HEK293 (cell line): ENCODE measurements at regions not wholly inside any gene's neighbourhood (a gene's known extent, or its start where the extent isn't known, plus 50 kb on each side); places are given as distances from the start of the nearest gene placed in this dataset.

ENCODE experiments used
- CTCF ChIA-PET: fragments of 350-600 bp; formaldehyde crosslinking; extraction: SDS; loops from one replicate; lab custom pipeline; 2021; ENCODE audit warnings: antibody characterized with exemption; lab: Yijun Ruan, JAX
- POLR2A ChIA-PET: fragments of 300-600 bp; formaldehyde crosslinking; extraction: SDS; loops from one replicate; lab custom pipeline; 2020; ENCODE audit warnings: antibody characterized with exemption, inconsistent platforms; lab: Yijun Ruan, JAX
- H3K27ac ChIP-seq: fragments of 200-500 bp; sonication (Bioruptor generic); 2 replicates; pipeline ENCODE4 v1.5.1; 2014; ENCODE audit warnings: low read depth, low read length, control low read depth, inconsistent platforms; ENCODE audit errors: extremely low read depth
- H3K36me3 ChIP-seq, 2 experiments: fragments of 200-500 bp in 1 of 2; sonication (Bioruptor generic) in 1 of 2; 1 replicate in 1 of 2; 2 replicates in 1 of 2; pipeline ENCODE4 v1.5.1; 2014 to 2017; ENCODE audit warnings: inconsistent platforms in 2 of 2, low read length in 2 of 2; ENCODE audit not compliant: control insufficient read depth in 2 of 2, insufficient read depth in 1 of 2
- H3K4me1 ChIP-seq: fragments of 200-500 bp; sonication (Bioruptor generic); 2 replicates; pipeline ENCODE4 v1.5.1; 2014; ENCODE audit warnings: mild to moderate bottlenecking, low read length, inconsistent platforms; ENCODE audit not compliant: control insufficient read depth, insufficient read depth
- H3K4me3 ChIP-seq: 2 replicates; pipeline ENCODE4 v1.5.1; 2011; ENCODE audit warnings: low read depth, mild to moderate bottlenecking, control low read depth, low read length, moderate library complexity
- H3K9me3 ChIP-seq: fragments of 200-500 bp; sonication (Bioruptor generic); 2 replicates; pipeline ENCODE4 v1.5.1; 2014; ENCODE audit warnings: low read depth, low read length, inconsistent platforms; ENCODE audit not compliant: control insufficient read depth, insufficient read depth
- GLIS2 ChIP-seq: fragments of 450-650 bp; formaldehyde crosslinking; IDR thresholded peaks from 2 replicates; pipeline ENCODE4 v1.5.1; 2016; ENCODE audit warnings: missing biosample characterization, missing genetic modification characterization
- KLF17 ChIP-seq: fragments of 450-650 bp; formaldehyde crosslinking; IDR thresholded peaks from 2 replicates; pipeline ENCODE4 v1.5.1; 2016; ENCODE audit warnings: missing biosample characterization, missing genetic modification characterization
- KLF8 ChIP-seq: fragments of 450-650 bp; formaldehyde crosslinking; IDR thresholded peaks from 2 replicates; pipeline ENCODE4 v1.5.1; 2016; ENCODE audit warnings: missing biosample characterization, missing genetic modification characterization
- OSR2 ChIP-seq: fragments of 450-650 bp; formaldehyde crosslinking; IDR thresholded peaks from 2 replicates; pipeline ENCODE4 v1.5.1; 2016; ENCODE audit warnings: missing biosample characterization, missing genetic modification characterization
- RBAK ChIP-seq: fragments of 450-650 bp; formaldehyde crosslinking; IDR thresholded peaks from 2 replicates; pipeline ENCODE4 v1.5.1; 2016; ENCODE audit warnings: missing biosample characterization, missing genetic modification characterization
- SCRT1 ChIP-seq: fragments of 450-650 bp; formaldehyde crosslinking; IDR thresholded peaks from 2 replicates; pipeline ENCODE4 v1.5.1; 2016; ENCODE audit warnings: missing biosample characterization, missing genetic modification characterization, borderline replicate concordance
- TCF7L2 ChIP-seq: IDR thresholded peaks from 2 replicates; pipeline ENCODE4 v1.6.1; 2011; ENCODE audit warnings: low read depth, mild to moderate bottlenecking, inconsistent platforms, low read length, moderate library complexity, borderline replicate concordance
- ZBTB20 ChIP-seq: fragments of 450-650 bp; formaldehyde crosslinking; IDR thresholded peaks from 2 replicates; pipeline ENCODE4 v1.5.1; 2016; ENCODE audit warnings: missing biosample characterization, missing genetic modification characterization
- ZBTB48 ChIP-seq: fragments of 450-650 bp; formaldehyde crosslinking; IDR thresholded peaks from 2 replicates; pipeline ENCODE4 v1.5.1; 2016; ENCODE audit warnings: missing biosample characterization, missing genetic modification characterization
- ZNF155 ChIP-seq: fragments of 450-650 bp; formaldehyde crosslinking; IDR thresholded peaks from 2 replicates; pipeline ENCODE4 v1.5.1; 2016; ENCODE audit warnings: missing biosample characterization, missing genetic modification characterization
- ZNF157 ChIP-seq: fragments of 450-650 bp; formaldehyde crosslinking; IDR thresholded peaks from 2 replicates; pipeline ENCODE4 v1.5.1; 2016; ENCODE audit warnings: missing biosample characterization, missing genetic modification characterization
- ZNF175 ChIP-seq: fragments of 450-650 bp; formaldehyde crosslinking; IDR thresholded peaks from 2 replicates; pipeline ENCODE4 v1.5.1; 2016; ENCODE audit warnings: missing biosample characterization, missing genetic modification characterization
- ZNF19 ChIP-seq: fragments of 450-650 bp; formaldehyde crosslinking; IDR thresholded peaks from 2 replicates; pipeline ENCODE4; 2016; ENCODE audit warnings: missing biosample characterization, missing genetic modification characterization, low read depth
- ZNF23 ChIP-seq: fragments of 450-650 bp; formaldehyde crosslinking; IDR thresholded peaks from 2 replicates; pipeline ENCODE4 v1.5.1; 2016; ENCODE audit warnings: missing biosample characterization, missing genetic modification characterization, borderline replicate concordance
- ZNF362 ChIP-seq: fragments of 450-650 bp; formaldehyde crosslinking; IDR thresholded peaks from 2 replicates; pipeline ENCODE4 v1.5.1; 2016; ENCODE audit warnings: missing biosample characterization, missing genetic modification characterization
- ZNF394 ChIP-seq: fragments of 450-650 bp; formaldehyde crosslinking; IDR thresholded peaks from 2 replicates; pipeline ENCODE4 v1.5.1; 2016; ENCODE audit warnings: missing biosample characterization, missing genetic modification characterization, mild to moderate bottlenecking, moderate library complexity, borderline replicate concordance
- ZNF548 ChIP-seq: fragments of 450-650 bp; formaldehyde crosslinking; IDR thresholded peaks from 2 replicates; pipeline ENCODE4 v1.5.1; 2016; ENCODE audit warnings: missing biosample characterization, missing genetic modification characterization
- ZNF747 ChIP-seq: fragments of 450-650 bp; formaldehyde crosslinking; IDR thresholded peaks from 2 replicates; pipeline ENCODE4 v1.5.1; 2016; ENCODE audit warnings: missing biosample characterization, missing genetic modification characterization
- ZXDB ChIP-seq: fragments of 450-650 bp; formaldehyde crosslinking; IDR thresholded peaks from 2 replicates; pipeline ENCODE4 v1.5.1; 2016; ENCODE audit warnings: missing biosample characterization, missing genetic modification characterization
- TF ChIP-seq, protein P1 (sequence below): fragments of 450-650 bp; IDR thresholded peaks from 2 replicates; pipeline ENCODE4 v1.5.1; 2018; ENCODE audit warnings: missing biosample characterization, mild to moderate bottlenecking, missing genetic modification characterization
- TF ChIP-seq, protein P2 (sequence below): fragments of 450-650 bp; formaldehyde crosslinking; IDR thresholded peaks from 2 replicates; pipeline ENCODE4 v1.5.1; 2016; ENCODE audit warnings: missing biosample characterization, missing genetic modification characterization
- TF ChIP-seq, protein P3 (sequence below): fragments of 450-650 bp; formaldehyde crosslinking; IDR thresholded peaks from 2 replicates; pipeline ENCODE4 v1.5.1; 2016; ENCODE audit warnings: missing biosample characterization, missing genetic modification characterization
- TF ChIP-seq, protein P4 (sequence below): fragments of 450-650 bp; formaldehyde crosslinking; IDR thresholded peaks from 2 replicates; pipeline ENCODE4 v1.5.1; 2016; ENCODE audit warnings: missing biosample characterization, missing genetic modification characterization, low read depth

- no peak for TF ChIP-seq KLF8 (tag by site-specific recombination)
- TF ChIP-seq ZBTB48 (tag by site-specific recombination), result no peak
- TF ChIP-seq, protein P1, sequence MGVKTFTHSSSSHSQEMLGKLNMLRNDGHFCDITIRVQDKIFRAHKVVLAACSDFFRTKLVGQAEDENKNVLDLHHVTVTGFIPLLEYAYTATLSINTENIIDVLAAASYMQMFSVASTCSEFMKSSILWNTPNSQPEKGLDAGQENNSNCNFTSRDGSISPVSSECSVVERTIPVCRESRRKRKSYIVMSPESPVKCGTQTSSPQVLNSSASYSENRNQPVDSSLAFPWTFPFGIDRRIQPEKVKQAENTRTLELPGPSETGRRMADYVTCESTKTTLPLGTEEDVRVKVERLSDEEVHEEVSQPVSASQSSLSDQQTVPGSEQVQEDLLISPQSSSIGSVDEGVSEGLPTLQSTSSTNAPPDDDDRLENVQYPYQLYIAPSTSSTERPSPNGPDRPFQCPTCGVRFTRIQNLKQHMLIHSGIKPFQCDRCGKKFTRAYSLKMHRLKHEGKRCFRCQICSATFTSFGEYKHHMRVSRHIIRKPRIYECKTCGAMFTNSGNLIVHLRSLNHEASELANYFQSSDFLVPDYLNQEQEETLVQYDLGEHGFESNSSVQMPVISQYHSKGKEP (tag by site-specific recombination), result no peak
- no peak for TF ChIP-seq ZNF155 (tag by site-specific recombination)
- TF ChIP-seq OSR2, result no peak
- no peak for TF ChIP-seq ZNF747
- TF ChIP-seq TCF7L2, result no peak
These were observed 105.0 kb upstream of the NPY start (continued) for GRCh38 chr7:24178811-24179570.

- no peaks in the 10 kb centered on the region for H3K36me3 ChIP-seq
- ChIA-PET CTCF (interaction anchor here (0.6 to 0.7 kb wide), 2 partner anchors 73 to 475 kb away, joined by 3 read pairs; no protein-coding TSS in a partner anchor), POLR2A (no interaction called here)
- no peak overlapping the region for H3K27ac ChIP-seq
- H3K9me3 ChIP-seq, result no peaks in the 10 kb centered on the region
- H3K4me3 ChIP-seq, result no peak overlapping the region
- H3K4me1 ChIP-seq, result no peaks in the 10 kb centered on the region
- no peak for TF ChIP-seq ZNF394 (tag by site-specific recombination)
- TF ChIP-seq GLIS2 (tag by site-specific recombination), result no peak
- TF ChIP-seq RBAK, result no peak
- no peak for TF ChIP-seq KLF8 (tag by site-specific recombination)
- no peak for TF ChIP-seq ZNF548
- no peak for TF ChIP-seq ZNF362 (tag by site-specific recombination)
- TF ChIP-seq ZNF175 (tag by site-specific recombination), result no peak
- TF ChIP-seq, protein P2, sequence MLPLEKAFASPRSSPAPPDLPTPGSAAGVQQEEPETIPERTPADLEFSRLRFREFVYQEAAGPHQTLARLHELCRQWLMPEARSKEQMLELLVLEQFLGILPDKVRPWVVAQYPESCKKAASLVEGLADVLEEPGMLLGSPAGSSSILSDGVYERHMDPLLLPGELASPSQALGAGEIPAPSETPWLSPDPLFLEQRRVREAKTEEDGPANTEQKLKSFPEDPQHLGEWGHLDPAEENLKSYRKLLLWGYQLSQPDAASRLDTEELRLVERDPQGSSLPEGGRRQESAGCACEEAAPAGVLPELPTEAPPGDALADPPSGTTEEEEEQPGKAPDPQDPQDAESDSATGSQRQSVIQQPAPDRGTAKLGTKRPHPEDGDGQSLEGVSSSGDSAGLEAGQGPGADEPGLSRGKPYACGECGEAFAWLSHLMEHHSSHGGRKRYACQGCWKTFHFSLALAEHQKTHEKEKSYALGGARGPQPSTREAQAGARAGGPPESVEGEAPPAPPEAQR, result no peak
- TF ChIP-seq ZNF23, result no peak
- TF ChIP-seq ZNF157 (tag by site-specific recombination), result no peak
- TF ChIP-seq ZXDB (tag by site-specific recombination), result no peak
- TF ChIP-seq, protein P3, sequence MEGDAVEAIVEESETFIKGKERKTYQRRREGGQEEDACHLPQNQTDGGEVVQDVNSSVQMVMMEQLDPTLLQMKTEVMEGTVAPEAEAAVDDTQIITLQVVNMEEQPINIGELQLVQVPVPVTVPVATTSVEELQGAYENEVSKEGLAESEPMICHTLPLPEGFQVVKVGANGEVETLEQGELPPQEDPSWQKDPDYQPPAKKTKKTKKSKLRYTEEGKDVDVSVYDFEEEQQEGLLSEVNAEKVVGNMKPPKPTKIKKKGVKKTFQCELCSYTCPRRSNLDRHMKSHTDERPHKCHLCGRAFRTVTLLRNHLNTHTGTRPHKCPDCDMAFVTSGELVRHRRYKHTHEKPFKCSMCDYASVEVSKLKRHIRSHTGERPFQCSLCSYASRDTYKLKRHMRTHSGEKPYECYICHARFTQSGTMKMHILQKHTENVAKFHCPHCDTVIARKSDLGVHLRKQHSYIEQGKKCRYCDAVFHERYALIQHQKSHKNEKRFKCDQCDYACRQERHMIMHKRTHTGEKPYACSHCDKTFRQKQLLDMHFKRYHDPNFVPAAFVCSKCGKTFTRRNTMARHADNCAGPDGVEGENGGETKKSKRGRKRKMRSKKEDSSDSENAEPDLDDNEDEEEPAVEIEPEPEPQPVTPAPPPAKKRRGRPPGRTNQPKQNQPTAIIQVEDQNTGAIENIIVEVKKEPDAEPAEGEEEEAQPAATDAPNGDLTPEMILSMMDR (tag by site-specific recombination), result no peak
- TF ChIP-seq ZBTB20 (tag by site-specific recombination), result no peak
- TF ChIP-seq SCRT1, result no peak
- no peak for TF ChIP-seq ZNF19 (tag by site-specific recombination)
- no peak for TF ChIP-seq KLF17 (tag by site-specific recombination)
- TF ChIP-seq, protein P4, sequence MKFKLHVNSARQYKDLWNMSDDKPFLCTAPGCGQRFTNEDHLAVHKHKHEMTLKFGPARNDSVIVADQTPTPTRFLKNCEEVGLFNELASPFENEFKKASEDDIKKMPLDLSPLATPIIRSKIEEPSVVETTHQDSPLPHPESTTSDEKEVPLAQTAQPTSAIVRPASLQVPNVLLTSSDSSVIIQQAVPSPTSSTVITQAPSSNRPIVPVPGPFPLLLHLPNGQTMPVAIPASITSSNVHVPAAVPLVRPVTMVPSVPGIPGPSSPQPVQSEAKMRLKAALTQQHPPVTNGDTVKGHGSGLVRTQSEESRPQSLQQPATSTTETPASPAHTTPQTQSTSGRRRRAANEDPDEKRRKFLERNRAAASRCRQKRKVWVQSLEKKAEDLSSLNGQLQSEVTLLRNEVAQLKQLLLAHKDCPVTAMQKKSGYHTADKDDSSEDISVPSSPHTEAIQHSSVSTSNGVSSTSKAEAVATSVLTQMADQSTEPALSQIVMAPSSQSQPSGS (tag by site-specific recombination), result no peak
These were observed 92.6 kb upstream of the NPY start for GRCh38 chr7:24191362-24191761.
